HG03280 (cell line): ENCODE measurements at regions not wholly inside any gene's neighbourhood (a gene's known extent, or its start where the extent isn't known, plus 50 kb on each side); places are given as distances from the start of the nearest gene placed in this dataset.

Experiments used
- ATAC-seq: cut with Tn5 transposase; IDR thresholded peaks from one replicate; pipeline ENCODE4 v1.9.1; 2021; ENCODE audit warnings: mild to moderate bottlenecking, moderate library complexity; ENCODE audit not compliant: unreplicated experiment

GRCh38 chr12:92556637-92557421 lies 146.0 kb upstream of the PLEKHG7 start:
- ATAC-seq, result no peak

- ATAC-seq, result peak; percentile 48
Observed at GRCh38 chr12:92556141-92556540, 146.6 kb upstream of the PLEKHG7 start.

GRCh38 chr12:92554158-92555073 lies 148.4 kb upstream of the PLEKHG7 start:
- ATAC-seq, result no peak

- ATAC-seq, result no peak
Observed at GRCh38 chr12:92553389-92553788, 149.4 kb upstream of the PLEKHG7 start.

GRCh38 chr12:92552412-92553108 lies 150.2 kb upstream of the PLEKHG7 start:
- ATAC-seq, result no peak

- peak; percentile 55 for ATAC-seq
Observed at GRCh38 chr12:92551853-92552397, 150.9 kb upstream of the PLEKHG7 start.

GRCh38 chr12:92551210-92551609 lies 151.6 kb upstream of the PLEKHG7 start:
- no peak for ATAC-seq

GRCh38 chr12:92550661-92551060 lies 152.1 kb upstream of the PLEKHG7 start:
- ATAC-seq, result no peak

- ATAC-seq, result no peak
Observed at GRCh38 chr12:92550254-92550653, 152.5 kb upstream of the PLEKHG7 start.

- ATAC-seq, result no peak
Observed at GRCh38 chr12:92549516-92549915, 153.3 kb upstream of the PLEKHG7 start.

- ATAC-seq, result no peak
Observed at GRCh38 chr12:92547906-92548305, 154.9 kb upstream of the PLEKHG7 start.

GRCh38 chr12:92547420-92547819 lies 155.4 kb upstream of the PLEKHG7 start:
- ATAC-seq, result no peak

- ATAC-seq, result peak; percentile 34
Observed at GRCh38 chr12:92546635-92547348, 156.0 kb upstream of the PLEKHG7 start.

- no peak for ATAC-seq
Observed at GRCh38 chr12:92546259-92546634, 156.5 kb upstream of the PLEKHG7 start.

GRCh38 chr12:92544322-92544721 lies 158.5 kb upstream of the PLEKHG7 start:
- ATAC-seq, result no peak

- no peak for ATAC-seq
Observed at GRCh38 chr12:92543840-92544239, 158.9 kb upstream of the PLEKHG7 start.

- no peak for ATAC-seq
Observed at GRCh38 chr12:92543359-92543758, 159.4 kb upstream of the PLEKHG7 start.

- no peak for ATAC-seq
Observed at GRCh38 chr12:92541731-92542130, 161.1 kb upstream of the PLEKHG7 start.

GRCh38 chr12:92540782-92541423 lies 161.9 kb upstream of the PLEKHG7 start:
- ATAC-seq, result no peak
